SW 1271 (cell line): ENCODE measurements at regions not wholly inside any gene's neighbourhood (a gene's known extent, or its start where the extent isn't known, plus 50 kb on each side); places are given as distances from the start of the nearest gene placed in this dataset.
A peak's percentile ranks its signal among the peaks of the same experiment; 100 is the strongest.

Experiments used
- DNase-seq, 2 experiments: peaks; one replicate each; lab custom pipeline; 2025; lab: John Stamatoyannopoulos, UW

DNA sequence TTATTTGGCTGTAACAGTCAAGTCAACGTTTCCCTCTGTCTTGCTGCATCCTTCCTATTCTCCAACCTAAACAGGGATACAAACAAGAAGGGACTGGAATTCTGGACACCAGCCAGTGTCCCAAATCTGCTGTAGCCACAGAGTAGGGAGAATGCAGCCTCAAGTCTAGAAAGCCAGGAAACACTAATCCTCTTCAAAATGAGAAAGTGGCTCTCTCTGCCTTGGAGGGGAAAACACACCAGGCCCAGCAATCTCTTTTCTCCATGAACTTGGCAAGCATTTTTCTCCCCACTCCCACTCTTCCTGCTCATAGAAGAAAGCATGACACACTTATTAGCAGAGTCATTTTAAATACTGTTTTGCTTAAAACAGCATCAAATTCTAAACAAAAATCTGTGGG is 781.7 kb downstream of the SQOR start:
- DNase-seq: no peak

DNA sequence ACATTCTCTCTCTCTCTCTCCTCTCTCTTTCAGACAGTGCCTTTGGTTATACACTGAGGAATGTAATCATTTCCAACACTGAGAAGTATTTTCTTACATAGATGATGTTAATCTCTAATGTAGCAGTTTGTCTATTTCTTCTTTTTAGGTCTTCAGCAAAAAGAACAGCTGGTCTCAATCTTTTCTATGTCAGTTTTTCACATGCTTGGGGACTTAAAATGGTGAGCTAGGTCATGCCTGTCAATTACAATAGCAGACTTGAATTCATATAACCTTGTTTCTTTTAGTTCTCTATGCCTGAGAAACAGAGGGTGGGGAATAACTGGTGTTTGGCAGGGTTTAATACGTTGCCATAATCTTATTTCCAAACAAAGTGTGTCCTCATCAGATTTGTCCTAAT is 786.2 kb downstream of the SQOR start:
- no peak for DNase-seq

DNA sequence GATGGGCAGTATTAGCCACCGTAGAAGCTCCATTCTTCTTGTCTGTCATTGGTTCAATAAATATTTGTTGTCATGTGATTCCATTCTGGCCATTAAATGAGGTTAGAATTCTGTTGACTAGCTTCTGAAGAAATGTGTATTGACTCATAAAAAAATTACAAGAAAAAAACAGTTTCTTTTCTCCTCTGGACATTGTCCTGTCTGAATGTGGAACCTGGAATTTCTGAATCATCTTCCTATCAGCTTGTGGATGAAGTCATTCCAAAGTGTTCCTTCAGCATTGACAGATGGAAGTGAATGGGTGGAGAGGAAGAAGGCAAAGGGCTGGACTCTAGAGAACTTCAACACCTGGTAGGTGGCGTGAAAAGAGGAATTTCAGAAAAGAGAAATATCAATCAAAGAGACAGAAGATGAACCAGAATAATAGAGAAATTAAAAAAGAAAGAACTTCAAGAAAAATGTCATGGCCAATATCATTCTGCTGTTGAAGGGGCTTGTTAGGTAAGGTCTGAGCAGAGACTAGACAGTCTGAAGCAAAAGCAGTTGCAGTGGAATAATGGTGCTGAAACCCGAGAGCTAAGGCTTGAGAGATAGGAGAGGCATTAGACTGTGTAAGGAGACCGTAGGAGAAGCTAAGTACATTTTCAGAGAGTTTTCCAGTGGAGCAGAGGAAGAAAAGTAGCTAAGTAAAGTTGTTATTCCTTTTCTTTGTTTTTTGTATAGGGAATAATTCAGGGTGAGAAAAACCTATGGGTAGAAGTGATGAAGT is 806.6 kb downstream of the SQOR start:
- DNase-seq: no peak

DNA sequence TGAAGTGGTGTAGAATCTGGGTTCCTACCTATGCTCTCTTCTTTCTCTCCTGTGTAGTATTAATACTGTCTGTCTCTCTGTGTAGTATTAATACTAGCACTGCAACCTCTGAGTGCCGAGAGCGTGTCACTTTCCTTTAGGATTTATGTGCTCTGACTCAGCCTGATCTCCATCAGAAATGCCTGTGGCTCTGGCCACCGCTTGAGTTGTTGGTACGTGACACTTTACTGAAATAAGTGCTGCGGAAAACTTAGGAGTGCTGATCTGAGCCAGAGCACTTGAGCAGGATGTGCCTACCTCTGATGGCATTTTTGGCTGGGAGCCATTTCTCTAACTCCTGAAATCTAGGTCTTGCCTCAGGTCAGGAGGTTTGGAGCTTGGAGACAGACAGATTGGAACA is 807.4 kb downstream of the SQOR start:
- peak in 1 of 2 experiments; percentile 0 for DNase-seq

DNA sequence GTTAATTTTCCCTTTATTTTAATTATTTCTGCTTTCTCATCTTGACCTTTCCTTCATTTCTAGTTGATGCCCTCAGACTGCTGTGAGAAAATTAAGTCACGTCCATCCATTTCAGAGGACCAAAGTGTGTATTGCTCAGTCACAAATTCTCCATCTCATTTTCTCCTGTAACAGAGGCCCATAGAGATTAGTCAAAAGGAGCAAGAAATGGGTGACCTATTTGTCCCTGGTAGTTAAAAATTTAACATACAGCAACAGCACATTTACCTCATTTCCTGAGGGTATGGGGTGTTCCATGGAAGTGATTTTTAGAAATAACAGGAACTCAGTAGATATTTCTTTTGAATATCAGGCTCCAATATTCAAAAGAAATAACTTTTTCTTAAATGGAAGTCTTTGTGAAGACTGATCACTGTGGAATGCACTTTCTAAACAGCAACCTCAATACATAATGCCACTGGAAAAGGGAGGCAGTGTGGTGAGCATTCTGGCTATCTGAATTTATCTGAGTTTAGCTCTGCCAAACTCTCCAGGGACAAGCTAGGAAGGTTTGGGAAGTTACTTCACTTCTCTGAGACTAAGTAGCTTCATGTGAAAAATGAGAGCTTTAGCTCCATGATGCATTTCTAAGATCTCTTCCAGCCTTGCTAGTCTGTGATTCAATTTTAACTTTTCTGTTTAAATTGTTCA is 808.2 kb downstream of the SQOR start:
- no peak for DNase-seq

DNA sequence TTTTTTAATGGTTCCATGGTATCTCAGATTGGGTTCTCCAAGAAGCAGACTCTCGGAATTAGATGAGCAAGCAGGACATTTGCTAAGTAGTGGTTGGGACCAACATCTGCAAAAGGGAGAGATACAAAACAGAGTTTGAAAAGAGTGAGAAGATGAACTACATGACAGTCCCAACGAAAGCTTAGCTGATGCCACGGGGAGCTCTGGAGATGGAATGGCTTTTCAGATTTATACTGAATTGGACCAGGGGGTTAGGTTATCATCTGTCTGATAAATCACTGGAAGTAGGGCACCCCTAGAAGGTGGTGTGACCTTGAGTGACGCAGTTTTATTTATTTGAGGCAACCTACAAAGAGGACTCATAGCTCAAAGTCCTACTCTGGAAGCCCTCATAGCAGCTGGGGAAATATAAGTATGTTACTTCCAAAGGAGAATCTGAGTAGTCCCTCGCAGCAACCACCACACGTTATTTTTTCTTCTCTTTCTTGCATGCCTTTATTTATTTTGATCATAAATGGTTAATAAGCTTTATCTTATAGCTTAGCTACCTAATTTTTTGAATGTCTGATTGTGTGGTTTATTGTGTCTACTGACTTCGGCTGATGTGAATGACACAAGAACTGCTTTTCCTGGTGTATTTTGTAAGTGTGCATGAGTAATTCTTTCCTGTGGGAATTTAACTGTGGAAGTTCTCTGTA is 815.4 kb downstream of the SQOR start:
- no peak for DNase-seq

DNA sequence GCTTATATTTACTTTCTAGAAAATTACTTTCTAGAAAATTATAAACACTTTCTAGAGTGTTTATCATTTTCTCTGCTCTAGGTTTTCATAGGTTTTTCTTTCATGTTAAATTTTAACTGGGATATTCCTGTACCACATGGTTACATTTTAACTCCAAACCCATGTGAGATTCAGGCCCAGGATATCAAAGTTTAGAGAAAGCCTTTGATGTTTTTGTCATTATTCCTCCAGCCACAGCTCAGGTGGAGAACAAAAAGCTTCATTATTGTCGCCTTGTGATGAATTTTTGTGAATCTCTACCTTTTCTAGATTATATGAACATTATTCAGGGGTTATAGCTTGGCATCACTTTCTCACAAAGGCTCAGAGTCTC is 816.0 kb downstream of the SQOR start:
- DNase-seq: no peak

DNA sequence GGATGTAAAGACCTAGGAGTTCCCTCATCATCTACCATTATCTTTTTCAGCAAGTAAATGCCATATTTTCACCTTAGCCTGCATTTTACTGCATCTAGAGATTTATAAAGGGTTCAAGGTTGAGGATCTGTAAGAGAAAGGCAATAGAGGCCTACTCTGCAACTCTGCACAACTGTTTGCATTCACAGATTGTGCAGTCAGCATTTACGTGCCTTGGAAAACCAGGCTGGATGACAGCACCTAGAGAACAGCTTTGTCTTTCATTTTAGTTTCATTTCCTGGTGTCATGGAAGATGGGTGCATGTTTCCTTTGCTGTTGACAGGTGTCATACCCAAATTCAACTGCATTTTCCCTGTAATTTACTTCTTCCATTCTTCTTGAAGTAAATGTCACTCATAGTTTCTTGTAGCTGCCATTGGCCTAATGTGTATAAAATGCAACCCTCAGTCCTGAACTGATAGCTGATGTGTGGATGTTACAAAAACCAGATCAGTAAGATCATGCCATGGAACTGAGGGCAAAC is 817.5 kb downstream of the SQOR start:
- DNase-seq: no peak

DNA sequence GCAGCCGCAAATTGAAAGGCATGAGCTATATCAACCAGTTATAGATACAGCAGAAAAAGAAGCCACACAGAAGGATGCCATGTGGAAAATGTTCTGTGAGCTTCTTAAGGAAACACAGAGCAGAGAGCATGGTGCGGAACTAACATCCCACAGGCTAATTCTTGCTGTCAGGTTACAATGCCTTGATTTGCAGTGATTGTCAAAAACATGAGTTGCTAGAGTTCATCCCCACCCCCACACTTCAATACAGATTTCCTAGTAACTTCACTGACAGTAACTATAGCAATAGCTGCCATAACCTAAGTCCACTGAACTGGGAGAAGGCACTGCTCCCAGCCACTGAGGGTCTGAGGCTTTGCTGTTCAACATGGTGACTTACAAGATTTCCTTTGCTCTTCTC is 821.6 kb downstream of the SQOR start:
- DNase-seq: no peak

DNA sequence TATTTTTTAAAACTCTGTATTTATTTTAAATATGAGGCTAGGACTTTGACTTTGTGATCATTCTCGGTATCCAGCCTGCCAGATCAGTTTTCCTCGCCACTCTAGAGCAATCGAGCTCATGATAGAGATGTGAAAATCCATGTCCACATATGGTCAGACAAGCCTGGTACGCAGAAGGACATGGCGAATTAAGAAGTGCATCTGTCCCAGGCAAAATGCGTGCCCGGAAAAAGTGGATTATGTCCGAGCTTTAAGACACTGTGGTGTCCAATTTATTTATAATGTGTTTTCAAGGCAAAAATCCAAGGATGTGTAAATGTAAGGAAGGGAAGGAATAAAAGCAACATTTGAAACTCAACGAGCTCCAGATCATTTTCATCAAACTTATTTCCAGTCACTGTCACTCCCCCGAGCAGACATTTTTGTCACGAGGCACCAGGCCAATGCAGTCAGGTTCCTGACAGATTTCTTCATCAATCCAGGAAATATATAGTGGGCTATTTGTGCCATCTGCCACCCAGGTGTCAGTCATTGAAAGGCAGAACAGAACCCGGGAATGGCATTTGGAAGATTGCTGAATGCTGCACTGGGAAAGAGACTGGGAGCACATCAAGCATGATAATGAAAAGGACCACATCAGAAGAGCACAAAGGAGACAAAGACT is 825.7 kb downstream of the SQOR start:
- no peak for DNase-seq

DNA sequence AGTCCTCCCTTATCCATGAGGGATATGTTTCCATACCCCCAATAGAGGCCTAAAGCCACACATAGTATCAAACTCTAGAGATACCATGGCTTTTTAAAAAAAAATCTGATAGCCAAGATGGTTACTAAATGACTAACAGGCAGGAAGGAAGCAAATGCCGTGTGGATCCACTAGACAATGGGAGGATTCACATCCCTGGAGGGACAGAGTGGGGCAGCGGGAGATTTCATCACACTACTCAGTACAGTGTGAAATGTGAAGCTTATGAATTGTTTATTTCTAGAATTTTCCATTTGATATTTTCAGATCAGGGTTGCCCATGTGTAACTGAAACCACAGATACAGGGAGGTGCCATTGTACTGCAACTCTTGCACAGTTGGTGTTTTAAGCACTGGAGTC is 826.6 kb downstream of the SQOR start:
- no peak for DNase-seq

DNA sequence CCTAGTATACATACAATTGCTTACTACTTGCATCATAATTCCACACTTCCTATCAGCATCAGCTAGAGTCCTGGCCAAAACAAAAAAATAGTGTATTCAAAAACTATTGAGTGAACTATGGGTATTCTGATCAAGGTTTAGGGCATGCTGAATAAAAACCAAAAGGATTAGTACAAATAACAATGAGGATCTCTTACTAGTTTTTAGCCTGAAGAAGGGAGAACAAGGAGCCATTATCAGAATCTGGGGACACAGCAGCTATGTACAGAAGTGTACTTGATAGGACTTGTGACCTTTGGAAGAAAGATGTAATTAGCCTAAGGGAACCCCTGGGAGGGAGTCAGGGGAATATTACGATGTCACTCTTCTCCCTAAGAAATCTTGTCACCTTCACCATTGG is 832.2 kb downstream of the SQOR start:
- no peak for DNase-seq

DNA sequence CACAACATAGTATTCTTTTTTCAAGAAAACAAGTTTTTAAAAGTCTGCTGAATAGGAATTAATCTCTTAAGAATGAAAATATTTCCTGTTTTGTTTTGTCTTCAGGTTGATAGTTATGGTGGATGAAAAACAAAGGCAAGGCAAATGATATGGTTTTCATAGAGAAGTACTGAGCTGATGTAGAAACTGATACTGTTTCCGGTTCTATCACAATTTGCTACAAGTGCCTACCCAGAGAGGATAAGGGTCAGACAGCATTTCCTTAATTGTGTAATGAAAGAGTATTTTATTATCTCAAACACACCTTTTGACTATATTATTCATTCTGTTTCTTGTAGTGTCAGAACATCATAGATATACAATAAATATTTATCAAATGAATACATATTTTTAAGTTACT is 836.3 kb downstream of the SQOR start:
- no peak for DNase-seq

DNA sequence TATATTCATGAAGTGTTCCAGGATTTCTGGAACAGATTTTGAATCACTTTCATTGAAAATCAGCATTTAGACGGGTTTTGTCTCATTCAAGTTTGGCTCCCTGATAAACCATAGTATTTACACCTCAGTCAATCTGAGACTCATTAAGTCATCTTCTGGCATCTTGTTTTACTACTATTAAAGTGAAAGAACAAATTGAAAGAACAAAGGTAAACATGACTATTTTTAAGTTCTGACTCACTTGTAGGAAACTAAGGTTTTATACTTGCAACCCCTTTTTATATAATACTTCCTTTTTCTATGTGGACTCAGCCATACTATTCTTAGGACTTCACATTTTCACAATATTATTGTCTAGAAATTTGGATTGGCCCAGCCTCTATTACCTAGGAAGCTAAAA is 854.4 kb downstream of the SQOR start:
- DNase-seq: no peak

DNA sequence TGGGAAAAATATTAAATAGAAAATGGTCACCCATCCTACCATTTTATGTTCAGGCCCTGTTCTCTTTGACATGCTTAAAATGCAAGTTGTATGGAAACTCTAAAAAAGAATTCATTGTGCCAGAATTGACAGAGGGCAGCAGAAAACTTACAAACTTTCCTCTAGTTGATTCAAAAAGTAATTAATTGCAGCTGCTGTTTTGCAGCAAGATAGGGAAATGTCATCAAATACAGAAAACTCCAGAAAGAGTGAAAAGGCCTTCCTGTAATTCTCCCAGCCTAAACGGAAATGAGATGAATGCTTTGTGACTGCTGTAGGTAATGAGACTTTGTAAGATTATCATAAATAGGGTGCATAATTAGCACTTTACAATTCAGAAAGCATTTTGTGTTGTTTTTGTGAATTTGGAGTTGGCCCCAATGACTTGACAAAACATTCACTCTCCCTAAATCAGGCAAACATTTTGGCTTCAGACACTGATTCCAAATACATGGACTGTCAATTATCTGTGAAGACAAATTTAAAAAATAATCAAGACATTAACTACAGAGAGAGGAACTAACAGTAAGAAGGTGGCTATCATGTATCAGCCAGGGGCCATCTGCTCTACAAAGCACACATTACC is 861.8 kb downstream of the SQOR start:
- DNase-seq: no peak

DNA sequence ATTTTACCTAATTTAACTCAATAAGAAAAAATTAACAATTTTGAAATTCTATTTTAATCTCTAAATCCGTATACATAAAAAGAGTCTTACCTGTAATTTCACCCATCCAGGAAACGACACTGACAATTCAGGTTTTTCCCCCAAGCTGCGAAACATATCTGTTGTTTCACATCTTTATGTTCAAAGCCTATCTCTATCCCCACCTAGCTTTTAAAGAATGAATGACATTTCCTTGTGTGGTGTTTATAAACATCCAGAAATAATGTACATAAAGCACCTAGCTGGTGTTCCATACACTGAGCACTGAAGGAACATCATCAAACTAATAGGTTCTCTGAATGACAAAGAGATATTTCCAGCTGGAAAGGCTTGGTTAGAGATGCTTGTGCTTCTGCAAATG is 867.8 kb downstream of the SQOR start:
- DNase-seq: no peak

DNA sequence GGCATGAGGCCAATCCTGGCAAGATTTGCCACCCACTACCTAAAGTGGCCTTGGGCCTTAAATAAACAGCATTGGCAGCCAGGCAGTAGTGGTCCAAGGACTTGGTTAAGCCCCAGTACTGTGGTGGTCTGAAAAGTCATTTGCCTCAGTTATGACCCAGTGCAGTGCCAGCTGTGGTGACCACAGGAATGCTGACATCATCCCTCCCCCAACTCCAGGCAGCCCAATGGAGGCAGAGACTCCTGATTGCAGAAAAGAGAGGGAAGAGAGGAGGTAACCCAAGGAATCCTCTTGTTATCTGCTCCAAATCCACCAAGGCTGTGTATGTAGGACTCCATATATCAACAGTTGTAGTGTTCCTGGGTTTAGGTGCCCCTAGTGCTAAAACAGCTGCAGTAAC is 883.6 kb downstream of the SQOR start:
- DNase-seq: no peak

DNA sequence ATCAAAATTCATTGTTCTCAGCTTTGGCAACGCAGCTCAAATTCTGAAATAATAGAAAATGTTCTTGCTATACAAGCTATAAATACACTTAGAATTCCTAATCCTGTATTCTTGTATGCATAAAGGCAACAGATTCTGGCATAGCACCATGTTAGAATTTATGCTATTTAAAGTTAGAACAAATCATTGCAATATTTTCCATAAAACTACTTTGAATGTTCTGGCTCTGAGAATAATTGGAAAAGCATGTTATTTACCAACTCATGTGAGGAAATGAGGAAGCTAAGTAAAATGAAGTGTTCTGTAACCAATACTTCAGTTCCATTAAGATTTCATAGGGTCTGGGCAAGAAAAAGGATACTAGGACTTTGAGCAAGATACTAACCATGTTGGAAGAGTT is 888.9 kb downstream of the SQOR start:
- no peak for DNase-seq

DNA sequence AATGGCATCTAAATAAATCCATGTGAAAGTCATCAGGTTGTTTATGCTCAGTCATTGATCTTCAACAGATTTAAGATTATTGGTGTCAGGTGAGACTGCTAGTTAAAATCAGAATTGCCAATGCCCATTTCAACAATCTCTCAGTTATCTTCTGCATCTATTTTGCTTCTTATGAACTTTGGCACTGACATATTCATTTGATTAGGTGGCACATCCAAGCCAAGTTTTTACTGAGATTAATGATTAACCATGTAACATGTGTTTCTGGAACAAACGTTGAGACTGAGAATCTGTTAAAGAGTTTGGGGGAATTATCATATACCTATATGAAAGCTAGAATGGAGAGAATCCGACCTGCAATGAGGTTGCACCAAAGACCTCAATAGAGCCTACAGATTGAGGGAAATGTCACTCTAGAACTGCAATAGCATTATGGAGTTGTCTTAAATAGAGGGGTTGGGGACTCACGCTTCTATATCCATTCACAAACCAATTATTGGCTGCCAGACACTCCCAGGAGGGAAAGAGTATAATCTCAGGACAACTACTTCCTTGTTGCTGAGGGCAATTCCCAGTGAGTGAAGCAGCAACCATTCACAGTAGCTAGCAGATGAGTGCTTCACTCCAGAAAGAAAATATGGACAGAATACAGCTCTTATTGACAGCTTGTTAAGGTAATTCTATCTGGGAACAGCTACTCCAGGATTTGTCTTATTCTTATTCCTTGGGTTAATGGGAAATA is 891.3 kb downstream of the SQOR start:
- DNase-seq: no peak

DNA sequence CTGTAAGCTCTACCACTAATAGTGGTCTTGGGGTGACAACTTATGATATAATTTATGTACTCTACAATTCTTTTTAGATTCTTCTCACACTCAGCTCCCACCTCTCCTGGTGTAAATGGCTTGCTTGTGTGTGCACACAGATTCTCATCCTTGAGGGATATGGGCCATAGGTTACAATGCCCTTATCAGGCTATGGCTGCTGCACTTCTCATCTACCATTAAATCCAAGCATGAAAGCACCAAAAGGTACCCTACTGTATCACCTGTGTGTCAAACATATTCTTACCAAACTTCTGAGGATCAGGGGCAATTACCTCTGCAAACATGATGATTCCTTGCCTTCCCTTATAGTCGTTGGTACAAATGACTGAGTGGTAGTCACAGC is 891.9 kb downstream of the SQOR start:
- no peak for DNase-seq

DNA sequence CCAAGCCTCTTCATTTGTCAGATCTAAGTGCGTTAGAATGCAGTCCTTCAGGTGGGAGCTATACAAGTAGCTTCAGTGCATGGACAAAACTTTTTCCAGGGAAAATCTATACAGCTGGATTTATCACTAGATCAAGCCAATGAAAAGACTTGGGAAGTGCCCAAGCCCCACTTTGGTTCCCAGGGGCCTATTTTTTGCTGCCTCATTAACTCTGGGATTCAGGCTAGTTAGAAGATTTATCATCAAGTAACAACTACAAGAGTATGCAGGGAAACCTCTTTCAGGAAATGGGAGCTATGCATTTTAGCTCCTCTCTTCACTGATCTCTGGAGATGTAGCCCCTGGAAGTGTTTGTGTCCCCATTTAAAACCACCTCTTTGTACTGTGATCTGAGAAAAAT is 908.8 kb downstream of the SQOR start:
- DNase-seq: no peak
